WI38 (cell line): ENCODE measurements at regions not wholly inside any gene's neighbourhood (a gene's known extent, or its start where the extent isn't known, plus 50 kb on each side); places are given as distances from the start of the nearest gene placed in this dataset.
"Not testable (repeated sequence)": the region's sequence is repeated elsewhere in the genome, so short reads cannot be mapped to it uniquely, and the experiment has no call there.

Experiments used
- H3K4me3 ChIP-seq: 2 replicates; pipeline ENCODE4 v1.5.1; 2011; ENCODE audit warnings: low read depth, mild to moderate bottlenecking, control low read depth, low read length
- CTCF ChIP-seq: IDR thresholded peaks from 2 replicates; pipeline ENCODE4 v1.5.1; 2012; ENCODE audit warnings: low read depth, mild to moderate bottlenecking, control low read depth, low read length

GRCh38 chr9:26219961-26220360, 541.7 kb upstream of the TUSC1 start:
- no peak overlapping the region for H3K4me3 ChIP-seq
- TF ChIP-seq CTCF: no peak

GRCh38 chr9:26216702-26217101, 538.5 kb upstream of the TUSC1 start:
- TF ChIP-seq CTCF: no peak
- no peak overlapping the region for H3K4me3 ChIP-seq

- H3K4me3 ChIP-seq: not testable (repeated sequence)
Measured at GRCh38 chr9:26214713-26215444, 536.6 kb upstream of the TUSC1 start.

- H3K4me3 ChIP-seq: peak overlapping the region; percentile 11
- TF ChIP-seq CTCF: no peak
Measured at GRCh38 chr9:26210338-26210851, 532.2 kb upstream of the TUSC1 start.

GRCh38 chr9:26205261-26205660, 527.0 kb upstream of the TUSC1 start:
- no peak for TF ChIP-seq CTCF
- no peak overlapping the region for H3K4me3 ChIP-seq

GRCh38 chr9:26193237-26193636, 515.0 kb upstream of the TUSC1 start:
- no peak for TF ChIP-seq CTCF
- H3K4me3 ChIP-seq: no peak overlapping the region

- no peak for TF ChIP-seq CTCF
- no peak overlapping the region for H3K4me3 ChIP-seq
Measured at GRCh38 chr9:26191711-26192110, 513.5 kb upstream of the TUSC1 start.

- TF ChIP-seq CTCF: no peak
Measured at GRCh38 chr9:26181836-26182235, 503.6 kb upstream of the TUSC1 start.

More at GRCh38 chr9:26181836-26182235, 503.6 kb upstream of the TUSC1 start:
- H3K4me3 ChIP-seq: no peak overlapping the region
